Neural cell (in vitro differentiated cells): ENCODE measurements at regions not wholly inside any gene's neighbourhood (a gene's known extent, or its start where the extent isn't known, plus 50 kb on each side); places are given as distances from the start of the nearest gene placed in this dataset.
"Not testable (repeated sequence)": the region's sequence is repeated elsewhere in the genome, so short reads cannot be mapped to it uniquely, and the experiment has no call there.

Source experiments
- H2AFZ ChIP-seq: fragments of 200-600, 300-800 bp; sonication (generic), shearing (Covaris generic); 2 replicates; pipeline ENCODE4 v1.6.0; 2014; ENCODE audit warnings: low read depth, mild to moderate bottlenecking, antibody characterized with exemption, low read length, moderate library complexity
- H3F3A ChIP-seq: fragments of 200-600 bp; shearing (Covaris generic); 2 replicates; pipeline ENCODE4 v1.6.1; 2016; ENCODE audit warnings: mild to moderate bottlenecking, moderate library complexity, mixed read lengths, antibody characterized with exemption, low read length; ENCODE audit not compliant: insufficient read depth, poor library complexity, severe bottlenecking
- H3K27ac ChIP-seq: fragments of 200-600, 300-800 bp; sonication (generic), shearing (Covaris generic); 2 replicates; pipeline ENCODE4 v1.5.1; 2014; ENCODE audit warnings: mild to moderate bottlenecking, low read length, moderate library complexity
- H3K27me3 ChIP-seq: fragments of 300-800, 200-600 bp; sonication (generic), shearing (Covaris generic); 2 replicates; pipeline ENCODE4 v1.6.0; 2014; ENCODE audit warnings: mild to moderate bottlenecking, low read depth, low read length, moderate library complexity; ENCODE audit not compliant: insufficient read depth
- H3K36me3 ChIP-seq: fragments of 300-800, 200-600 bp; sonication (generic), shearing (Covaris generic); 2 replicates; pipeline ENCODE4 v1.5.1; 2014; ENCODE audit warnings: mild to moderate bottlenecking, antibody characterized with exemption, low read length, moderate library complexity; ENCODE audit not compliant: insufficient read depth
- H3K4me2 ChIP-seq: fragments of 300-800, 200-600 bp; sonication (generic), shearing (Covaris generic); 2 replicates; pipeline ENCODE4 v1.6.0; 2014; ENCODE audit warnings: mild to moderate bottlenecking, low read length
- H3K4me3 ChIP-seq: fragments of 300-800, 200-600 bp; sonication (generic), shearing (Covaris generic); 2 replicates; pipeline ENCODE4 v1.5.1; 2014; ENCODE audit warnings: mild to moderate bottlenecking, low read length, moderate library complexity
- H3K79me2 ChIP-seq: fragments of 200-600 bp; shearing (Covaris generic); replicated peaks from 2 replicates; pipeline ENCODE4 v1.6.0; 2014; ENCODE audit warnings: mild to moderate bottlenecking, low read length, moderate library complexity; ENCODE audit not compliant: insufficient read depth
- H3K9ac ChIP-seq: fragments of 300-800, 200-600 bp; sonication (generic), shearing (Covaris generic); 2 replicates; pipeline ENCODE4 v1.6.1; 2016; ENCODE audit warnings: mild to moderate bottlenecking, low read length, mixed read lengths
- H3K9me2 ChIP-seq: fragments of 200-600 bp; shearing (Covaris generic); 2 replicates; pipeline ENCODE4 v1.6.1; 2016; ENCODE audit warnings: mild to moderate bottlenecking, low read length, mixed read lengths; ENCODE audit not compliant: insufficient read depth
- H3K9me3 ChIP-seq: fragments of 200-600, 300-800 bp; sonication (generic), shearing (Covaris generic); 2 replicates; pipeline ENCODE4 v1.6.1; 2016; ENCODE audit warnings: mild to moderate bottlenecking, mixed run types, low read length, moderate library complexity, mixed read lengths
- H4K20me1 ChIP-seq: fragments of 200-600 bp; shearing (Covaris generic); 2 replicates; pipeline ENCODE4 v1.6.1; 2016; ENCODE audit warnings: mild to moderate bottlenecking, mixed run types; ENCODE audit not compliant: insufficient read depth
- EP300 ChIP-seq: fragments of 450-650 bp; conservative IDR thresholded peaks from 2 replicates; pipeline ENCODE4 v1.6.1; 2014; ENCODE audit warnings: antibody characterized with exemption, mild to moderate bottlenecking, moderate library complexity; ENCODE audit not compliant: poor library complexity, severe bottlenecking
- EZH2 ChIP-seq: fragments of 200-600, 300-800 bp; shearing (Covaris generic), sonication (generic); IDR thresholded peaks from 2 replicates; pipeline ENCODE4 v1.6.1; 2014; ENCODE audit warnings: antibody characterized with exemption, low read length, borderline replicate concordance, mild to moderate bottlenecking; ENCODE audit not compliant: insufficient read depth, poor library complexity, severe bottlenecking
- MXI1 ChIP-seq: fragments of 450-650 bp; conservative IDR thresholded peaks from 2 replicates; pipeline ENCODE4 v1.6.1; 2014; ENCODE audit warnings: antibody characterized with exemption, mild to moderate bottlenecking; ENCODE audit not compliant: poor library complexity, severe bottlenecking
- POLR2AphosphoS5 ChIP-seq: IDR thresholded peaks from 2 replicates; pipeline ENCODE4 v1.6.1; 2012
- RAD21 ChIP-seq: fragments of 450-650 bp; conservative IDR thresholded peaks from 2 replicates; pipeline ENCODE4 v1.6.1; 2014; ENCODE audit warnings: antibody characterized with exemption, mild to moderate bottlenecking, moderate library complexity
- SMC3 ChIP-seq: fragments of 450-650 bp; conservative IDR thresholded peaks from 2 replicates; pipeline ENCODE4 v1.6.1; 2014; ENCODE audit warnings: antibody characterized with exemption, mild to moderate bottlenecking, moderate library complexity; ENCODE audit not compliant: poor library complexity
- TAF1 ChIP-seq: IDR thresholded peaks from 2 replicates; pipeline ENCODE4 v1.6.1; 2012; ENCODE audit warnings: low read depth
- TF ChIP-seq, protein P1 (sequence below): IDR thresholded peaks from 2 replicates; pipeline ENCODE4 v1.6.1; 2012; ENCODE audit warnings: borderline replicate concordance
- TF ChIP-seq, protein P2 (sequence below): fragments of 450-650 bp; IDR thresholded peaks from 2 replicates; pipeline ENCODE4 v1.5.1; 2014; ENCODE audit warnings: antibody characterized with exemption, mild to moderate bottlenecking, moderate library complexity; ENCODE audit not compliant: poor library complexity, severe bottlenecking

DNA sequence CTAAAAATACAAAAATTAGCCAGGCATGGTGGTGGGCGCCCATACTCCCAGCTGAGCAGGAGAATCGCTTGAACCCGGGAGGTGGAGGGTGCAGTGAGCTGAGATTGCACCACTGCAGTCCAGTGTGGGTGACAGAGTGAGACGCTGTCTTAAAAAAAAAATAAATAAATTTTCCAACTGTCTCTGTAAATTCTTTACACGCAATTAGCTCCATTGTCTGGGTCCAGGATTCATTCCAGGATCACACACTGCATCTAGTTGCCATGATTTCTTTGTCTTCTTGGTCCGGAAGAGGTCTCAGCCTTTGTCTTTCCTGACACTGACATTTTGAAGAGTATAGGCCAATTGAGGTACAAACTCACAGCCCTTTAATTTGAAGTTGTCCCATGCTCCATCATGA lies 167.6 kb upstream of the NYAP2 start:
- no peak overlapping the region for H3K9ac ChIP-seq
- no peaks in the 10 kb centered on the region for H3F3A ChIP-seq
- no peak overlapping the region for H3K27ac ChIP-seq
- H3K9me3 ChIP-seq: no peaks in the 10 kb centered on the region
- H3K9me2 ChIP-seq: no peaks in the 10 kb centered on the region
- no peaks in the 10 kb centered on the region for H4K20me1 ChIP-seq
- H2AFZ ChIP-seq: no peak overlapping the region
- H3K4me2 ChIP-seq: no peak overlapping the region
- no peaks in the 10 kb centered on the region for H3K36me3 ChIP-seq
- no peaks in the 10 kb centered on the region for H3K27me3 ChIP-seq
- H3K4me3 ChIP-seq: no peak overlapping the region
- no peaks in the 10 kb centered on the region for H3K79me2 ChIP-seq
- TF ChIP-seq POLR2AphosphoS5: no peak
- no peak for TF ChIP-seq SMC3
- no peak for TF ChIP-seq EP300
- TF ChIP-seq, protein P1, sequence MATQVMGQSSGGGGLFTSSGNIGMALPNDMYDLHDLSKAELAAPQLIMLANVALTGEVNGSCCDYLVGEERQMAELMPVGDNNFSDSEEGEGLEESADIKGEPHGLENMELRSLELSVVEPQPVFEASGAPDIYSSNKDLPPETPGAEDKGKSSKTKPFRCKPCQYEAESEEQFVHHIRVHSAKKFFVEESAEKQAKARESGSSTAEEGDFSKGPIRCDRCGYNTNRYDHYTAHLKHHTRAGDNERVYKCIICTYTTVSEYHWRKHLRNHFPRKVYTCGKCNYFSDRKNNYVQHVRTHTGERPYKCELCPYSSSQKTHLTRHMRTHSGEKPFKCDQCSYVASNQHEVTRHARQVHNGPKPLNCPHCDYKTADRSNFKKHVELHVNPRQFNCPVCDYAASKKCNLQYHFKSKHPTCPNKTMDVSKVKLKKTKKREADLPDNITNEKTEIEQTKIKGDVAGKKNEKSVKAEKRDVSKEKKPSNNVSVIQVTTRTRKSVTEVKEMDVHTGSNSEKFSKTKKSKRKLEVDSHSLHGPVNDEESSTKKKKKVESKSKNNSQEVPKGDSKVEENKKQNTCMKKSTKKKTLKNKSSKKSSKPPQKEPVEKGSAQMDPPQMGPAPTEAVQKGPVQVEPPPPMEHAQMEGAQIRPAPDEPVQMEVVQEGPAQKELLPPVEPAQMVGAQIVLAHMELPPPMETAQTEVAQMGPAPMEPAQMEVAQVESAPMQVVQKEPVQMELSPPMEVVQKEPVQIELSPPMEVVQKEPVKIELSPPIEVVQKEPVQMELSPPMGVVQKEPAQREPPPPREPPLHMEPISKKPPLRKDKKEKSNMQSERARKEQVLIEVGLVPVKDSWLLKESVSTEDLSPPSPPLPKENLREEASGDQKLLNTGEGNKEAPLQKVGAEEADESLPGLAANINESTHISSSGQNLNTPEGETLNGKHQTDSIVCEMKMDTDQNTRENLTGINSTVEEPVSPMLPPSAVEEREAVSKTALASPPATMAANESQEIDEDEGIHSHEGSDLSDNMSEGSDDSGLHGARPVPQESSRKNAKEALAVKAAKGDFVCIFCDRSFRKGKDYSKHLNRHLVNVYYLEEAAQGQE: no peak

DNA sequence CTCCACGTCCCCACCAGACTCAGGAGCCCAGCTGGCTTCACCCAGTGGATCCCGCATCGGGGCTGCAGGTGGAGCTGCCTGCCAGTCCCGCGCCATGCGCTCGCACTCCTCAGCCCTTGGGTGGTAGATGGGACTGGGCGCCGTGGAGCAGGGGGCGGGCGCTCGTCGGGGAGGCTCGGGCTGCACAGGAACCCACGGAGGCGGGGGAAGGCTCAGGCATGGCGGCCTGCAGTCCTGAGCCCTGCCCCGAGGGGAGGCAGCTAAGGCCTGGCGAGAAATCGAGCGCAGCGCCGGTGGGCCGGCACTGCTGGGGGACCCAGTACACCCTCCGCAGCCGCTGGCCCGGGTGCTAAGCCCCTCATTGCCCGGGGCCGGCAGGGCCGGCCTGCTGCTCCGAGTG lies 170.2 kb upstream of the NYAP2 start:
- H3K9me2 ChIP-seq, H3K4me3 ChIP-seq, H3K36me3 ChIP-seq, H3K9me3 ChIP-seq, H3K79me2 ChIP-seq, H3K9ac ChIP-seq, H3K27me3 ChIP-seq, H3K4me2 ChIP-seq, H3F3A ChIP-seq, H4K20me1 ChIP-seq, H3K27ac ChIP-seq, H2AFZ ChIP-seq: not testable (repeated sequence)

DNA sequence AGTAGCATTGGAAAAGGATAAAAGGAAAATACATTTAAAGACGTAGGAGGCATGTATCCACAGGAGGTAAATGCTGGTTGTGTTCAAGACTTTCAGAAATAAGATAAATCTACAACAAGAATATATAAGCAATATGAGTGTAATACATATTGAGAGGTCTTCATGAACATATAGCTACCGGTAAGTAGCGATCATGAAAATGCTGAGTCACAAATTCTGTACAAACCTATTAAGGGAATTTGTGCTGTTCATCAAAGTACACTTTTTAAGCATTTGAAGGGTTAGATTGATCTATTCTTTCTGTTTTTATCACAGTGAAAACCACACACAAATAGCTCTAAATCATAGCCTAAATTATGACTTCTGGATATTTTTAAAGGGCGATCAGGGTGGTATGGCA lies 173.1 kb upstream of the NYAP2 start:
- H3K4me2 ChIP-seq: no peak overlapping the region
- no peaks in the 10 kb centered on the region for H3K79me2 ChIP-seq
- no peaks in the 10 kb centered on the region for H3K9me3 ChIP-seq
- H3K9ac ChIP-seq: no peak overlapping the region
- H3K9me2 ChIP-seq: no peaks in the 10 kb centered on the region
- TF ChIP-seq, protein P2, sequence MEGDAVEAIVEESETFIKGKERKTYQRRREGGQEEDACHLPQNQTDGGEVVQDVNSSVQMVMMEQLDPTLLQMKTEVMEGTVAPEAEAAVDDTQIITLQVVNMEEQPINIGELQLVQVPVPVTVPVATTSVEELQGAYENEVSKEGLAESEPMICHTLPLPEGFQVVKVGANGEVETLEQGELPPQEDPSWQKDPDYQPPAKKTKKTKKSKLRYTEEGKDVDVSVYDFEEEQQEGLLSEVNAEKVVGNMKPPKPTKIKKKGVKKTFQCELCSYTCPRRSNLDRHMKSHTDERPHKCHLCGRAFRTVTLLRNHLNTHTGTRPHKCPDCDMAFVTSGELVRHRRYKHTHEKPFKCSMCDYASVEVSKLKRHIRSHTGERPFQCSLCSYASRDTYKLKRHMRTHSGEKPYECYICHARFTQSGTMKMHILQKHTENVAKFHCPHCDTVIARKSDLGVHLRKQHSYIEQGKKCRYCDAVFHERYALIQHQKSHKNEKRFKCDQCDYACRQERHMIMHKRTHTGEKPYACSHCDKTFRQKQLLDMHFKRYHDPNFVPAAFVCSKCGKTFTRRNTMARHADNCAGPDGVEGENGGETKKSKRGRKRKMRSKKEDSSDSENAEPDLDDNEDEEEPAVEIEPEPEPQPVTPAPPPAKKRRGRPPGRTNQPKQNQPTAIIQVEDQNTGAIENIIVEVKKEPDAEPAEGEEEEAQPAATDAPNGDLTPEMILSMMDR: no peak
- TF ChIP-seq TAF1: no peak
- TF ChIP-seq POLR2AphosphoS5: no peak
- TF ChIP-seq SMC3: no peak
- TF ChIP-seq, protein P1: no peak
- no peak for TF ChIP-seq EP300
- TF ChIP-seq EZH2: no peak
- TF ChIP-seq MXI1: no peak
- no peak for TF ChIP-seq RAD21
- H3F3A ChIP-seq: no peaks in the 10 kb centered on the region
- no peak overlapping the region for H2AFZ ChIP-seq
- no peaks in the 10 kb centered on the region for H3K27me3 ChIP-seq
- no peaks in the 10 kb centered on the region for H4K20me1 ChIP-seq
- H3K27ac ChIP-seq: no peak overlapping the region
- H3K4me3 ChIP-seq: no peak overlapping the region
- no peaks in the 10 kb centered on the region for H3K36me3 ChIP-seq
